B cell (primary cell): ENCODE measurements at regions not wholly inside any gene's neighbourhood (a gene's known extent, or its start where the extent isn't known, plus 50 kb on each side); places are given as distances from the start of the nearest gene placed in this dataset.

Source experiments
- ATAC-seq: fragments of 200-7000 bp; cut with Tn5 transposase; one replicate; pipeline ENCODE4 v1.10.0; 2021; ENCODE audit warnings: low read depth, mild to moderate bottlenecking, moderate number of reproducible peaks, moderate library complexity
- CTCF ChIA-PET: fragments of 350-600 bp; sonication (Branson Sonifier 250); formaldehyde crosslinking; loops from one replicate; lab custom pipeline; 2021; ENCODE audit warnings: antibody characterized with exemption, inconsistent platforms; lab: Charles Lee
- POLR2A ChIA-PET: fragments of 350-600 bp; sonication (Branson Sonifier 250); formaldehyde crosslinking; loops from one replicate; lab custom pipeline; 2021; ENCODE audit warnings: antibody characterized with exemption; lab: Charles Lee
- DNase-seq: peaks from one replicate; pipeline ENCODE4 v3.0.0; 2013
- H2AFZ ChIP-seq: 2 replicates; pipeline ENCODE4 v1.6.1; 2012; ENCODE audit warnings: mild to moderate bottlenecking, low read depth, low read length; ENCODE audit not compliant: insufficient read depth, poor library complexity, severe bottlenecking
- H3K27ac ChIP-seq, 2 donors: 1 replicate in 1 of 2; 2 replicates in 1 of 2; pipeline ENCODE4 v1.5.1; 2012 to 2013; ENCODE audit warnings: low read length in 2 of 2, mild to moderate bottlenecking in 2 of 2, moderate library complexity in 1 of 2
- H3K27me3 ChIP-seq, 4 experiments: fragments of 200-600 bp in 1 of 4; sonication (generic) in 1 of 4; replicated peaks in 1 of 4; 1 replicate in 2 of 4; 2 replicates in 2 of 4; pipeline versions ENCODE4 v1.6.1 to v1.7.0; 2013 to 2016; ENCODE audit warnings: low read length in 3 of 4, mild to moderate bottlenecking in 2 of 4, mixed read lengths in 1 of 4, moderate library complexity in 1 of 4; ENCODE audit not compliant: insufficient read depth in 4 of 4, control insufficient read depth in 3 of 4; ENCODE audit errors: control extremely low read depth in 1 of 4
- H3K36me3 ChIP-seq, 2 experiments: replicated peaks in 1 of 2; 1 replicate in 1 of 2; 2 replicates in 1 of 2; pipeline versions ENCODE4 v1.6.1 to v1.7.1; 2013; ENCODE audit warnings: low read length in 1 of 2; ENCODE audit not compliant: insufficient read depth in 2 of 2, control insufficient read depth in 1 of 2; ENCODE audit errors: control extremely low read depth in 1 of 2, extremely low read depth in 1 of 2
- H3K4me1 ChIP-seq, 2 donors: fragments of 200-600 bp in 1 of 2; sonication (generic) in 1 of 2; 1 replicate in 1 of 2; 2 replicates in 1 of 2; pipeline versions ENCODE4 v1.5.1 to v1.6.1; 2013 to 2017; ENCODE audit warnings: low read length in 2 of 2; ENCODE audit not compliant: control insufficient read depth in 2 of 2, insufficient read depth in 2 of 2
- H3K4me2 ChIP-seq: replicated peaks from 2 replicates; pipeline ENCODE3; 2012; ENCODE audit warnings: mild to moderate bottlenecking, low read depth, low read length; ENCODE audit not compliant: poor library complexity, severe bottlenecking
- H3K4me3 ChIP-seq, 5 experiments: fragments of 200-600 bp in 1 of 5; sonication (generic) in 1 of 5; 1 replicate in 3 of 5; 2 replicates in 2 of 5; pipeline versions ENCODE4 v1.5.1 to v1.7.0; 2011 to 2016; ENCODE audit warnings: low read length in 4 of 5, mild to moderate bottlenecking in 4 of 5, low read depth in 2 of 5, control low read depth in 1 of 5, moderate library complexity in 1 of 5; ENCODE audit not compliant: insufficient read depth in 1 of 5; ENCODE audit errors: control extremely low read depth in 1 of 5, extremely low read depth in 1 of 5
- H3K79me2 ChIP-seq: fragments of 200-600 bp; sonication (generic); one replicate; pipeline ENCODE4 v1.6.0; 2016; ENCODE audit warnings: low read length; ENCODE audit not compliant: control insufficient read depth, insufficient read depth
- H3K9ac ChIP-seq: fragments of 200-600 bp; sonication (generic); 2 replicates; pipeline ENCODE4 v1.6.1; 2017; ENCODE audit warnings: mild to moderate bottlenecking, low read length, moderate library complexity
- H3K9me3 ChIP-seq, 3 donors: one replicate each; pipeline versions ENCODE4 v1.6.1 to v1.7.1; 2013; ENCODE audit warnings: low read length in 2 of 3; ENCODE audit not compliant: control insufficient read depth in 2 of 3, insufficient read depth in 1 of 3; ENCODE audit errors: control extremely low read depth in 1 of 3
- H4K20me1 ChIP-seq: 2 replicates; pipeline ENCODE4 v1.6.0; 2012; ENCODE audit warnings: mild to moderate bottlenecking, low read length; ENCODE audit not compliant: insufficient read depth, control insufficient read depth, poor library complexity, severe bottlenecking
- H3K27ac Mint-ChIP-seq: one replicate; pipeline ENCODE4 v1.8.0; 2021; ENCODE audit warnings: mixed read lengths
- H3K27me3 Mint-ChIP-seq: one replicate; pipeline ENCODE4 v1.8.0; 2021; ENCODE audit warnings: mixed read lengths
- H3K4me1 Mint-ChIP-seq: one replicate; pipeline ENCODE4 v1.8.0; 2021; ENCODE audit warnings: mixed read lengths
- H3K4me3 Mint-ChIP-seq: one replicate; pipeline ENCODE4 v1.8.0; 2021; ENCODE audit warnings: mixed read lengths
- H3K9me3 Mint-ChIP-seq: one replicate; pipeline ENCODE4 v1.8.0; 2022; ENCODE audit warnings: mixed read lengths; ENCODE audit not compliant: insufficient read depth
- EZH2 ChIP-seq: IDR thresholded peaks from 2 replicates; pipeline ENCODE4 v1.6.1; 2012; ENCODE audit warnings: borderline replicate concordance, low read depth, mild to moderate bottlenecking, moderate library complexity, low read length; ENCODE audit not compliant: insufficient read depth, poor library complexity, severe bottlenecking
- WGBS: methylation state at CpG from one replicate; pipeline ENCODE4 v1.1.5; 2013; ENCODE audit warnings: missing lambda C conversion rate; ENCODE audit not compliant: insufficient coverage; 5-methylcytosine and 5-hydroxymethylcytosine counted together
- intact Hi-C: fragments of 100-400 bp; cut with micrococcal nuclease; formaldehyde crosslinking; loops from one replicate; pipeline ENCODE4 v1.10.0; 2022
- TF ChIP-seq, protein P1 (sequence below): fragments of 200-600 bp; IDR thresholded peaks from one replicate; pipeline ENCODE4 v1.8.0; 2022; ENCODE audit warnings: antibody characterized with exemption, mild to moderate bottlenecking

DNA sequence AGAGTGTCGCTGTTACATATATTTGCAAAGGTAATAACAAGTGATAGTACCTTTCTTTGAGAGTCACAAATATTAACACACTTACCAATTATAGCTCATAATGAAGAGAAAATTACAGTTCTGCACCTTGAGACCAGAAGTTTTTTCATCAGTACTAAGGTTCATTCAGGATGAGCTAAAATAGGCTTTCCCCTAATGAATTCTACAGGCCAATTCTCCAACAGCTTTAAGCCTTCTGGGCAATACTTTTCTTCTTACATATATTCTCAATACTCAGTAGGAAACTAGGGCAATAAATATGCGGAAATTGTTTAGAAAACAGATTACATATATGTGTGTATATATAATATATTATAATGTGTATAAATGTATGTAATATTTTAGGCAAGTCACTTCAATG, 2672.8 kb upstream of the PCDH20 start:
- Histone ChIP-seq H3K27me3 (no peaks in the 10 kb centered on the region), H3K36me3 (no peaks in the 10 kb centered on the region), H3K27ac (no peak overlapping the region), H4K20me1 (no peaks in the 10 kb centered on the region), H2AFZ (no peak overlapping the region), H3K79me2 (no peaks in the 10 kb centered on the region), H3K4me1 (no peaks in the 10 kb centered on the region), H3K9ac (no peak overlapping the region), H3K4me2 (no peak overlapping the region), H3K4me3 (no peak overlapping the region), H3K9me3 (peaks cover 0 to 1% (median 0%) of the 10 kb centered on the region in 3 donors)
- H3K4me3 Mint-ChIP-seq = no peak overlapping the region
- intact Hi-C loops = no loop called here
- CTCF ChIA-PET = no interaction called here
- no peak for ATAC-seq
- no peaks in the 10 kb centered on the region for H3K9me3 Mint-ChIP-seq
- H3K27me3 Mint-ChIP-seq = no peaks in the 10 kb centered on the region
- TF ChIP-seq EZH2 = no peak
- TF ChIP-seq, protein P1, sequence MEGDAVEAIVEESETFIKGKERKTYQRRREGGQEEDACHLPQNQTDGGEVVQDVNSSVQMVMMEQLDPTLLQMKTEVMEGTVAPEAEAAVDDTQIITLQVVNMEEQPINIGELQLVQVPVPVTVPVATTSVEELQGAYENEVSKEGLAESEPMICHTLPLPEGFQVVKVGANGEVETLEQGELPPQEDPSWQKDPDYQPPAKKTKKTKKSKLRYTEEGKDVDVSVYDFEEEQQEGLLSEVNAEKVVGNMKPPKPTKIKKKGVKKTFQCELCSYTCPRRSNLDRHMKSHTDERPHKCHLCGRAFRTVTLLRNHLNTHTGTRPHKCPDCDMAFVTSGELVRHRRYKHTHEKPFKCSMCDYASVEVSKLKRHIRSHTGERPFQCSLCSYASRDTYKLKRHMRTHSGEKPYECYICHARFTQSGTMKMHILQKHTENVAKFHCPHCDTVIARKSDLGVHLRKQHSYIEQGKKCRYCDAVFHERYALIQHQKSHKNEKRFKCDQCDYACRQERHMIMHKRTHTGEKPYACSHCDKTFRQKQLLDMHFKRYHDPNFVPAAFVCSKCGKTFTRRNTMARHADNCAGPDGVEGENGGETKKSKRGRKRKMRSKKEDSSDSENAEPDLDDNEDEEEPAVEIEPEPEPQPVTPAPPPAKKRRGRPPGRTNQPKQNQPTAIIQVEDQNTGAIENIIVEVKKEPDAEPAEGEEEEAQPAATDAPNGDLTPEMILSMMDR = no peak
- no peak overlapping the region for H3K27ac Mint-ChIP-seq
- POLR2A ChIA-PET = no interaction called here
- WGBS = no CpG with 5 or more reads among the region's 2 CpGs
- DNase-seq = no peak
- no peaks in the 10 kb centered on the region for H3K4me1 Mint-ChIP-seq

DNA sequence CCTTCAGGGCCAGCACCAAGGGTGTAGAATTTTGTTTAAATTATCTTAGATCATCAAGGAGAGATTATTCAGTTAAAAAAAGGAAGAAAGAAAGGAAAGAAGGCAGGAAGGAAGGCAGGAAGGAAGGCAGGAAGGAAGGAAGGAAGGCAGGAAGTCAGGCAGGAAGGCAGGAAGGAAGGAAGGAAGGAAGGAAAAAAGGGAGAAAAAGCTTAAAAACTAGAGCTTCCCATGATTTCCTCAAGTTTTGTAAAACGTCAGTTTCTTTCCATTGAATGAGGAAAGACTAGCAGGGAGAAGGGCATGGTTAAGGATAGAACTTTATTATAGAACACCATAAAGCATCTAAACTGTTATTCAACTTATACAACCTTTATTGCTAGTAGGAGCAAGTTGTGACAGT, 2672.0 kb upstream of the PCDH20 start:
- Histone ChIP-seq H3K36me3 (no peaks in the 10 kb centered on the region), H3K27me3 (no peaks in the 10 kb centered on the region), H3K4me3 (no peak overlapping the region), H3K4me1 (no peaks in the 10 kb centered on the region), H2AFZ (no peak overlapping the region), H3K9me3 (peaks cover 0 to 1% (median 0%) of the 10 kb centered on the region in 3 donors), H3K27ac (no peak overlapping the region), H3K9ac (no peak overlapping the region), H3K4me2 (no peak overlapping the region), H4K20me1 (no peaks in the 10 kb centered on the region), H3K79me2 (no peaks in the 10 kb centered on the region)
- ChIA-PET CTCF (no interaction called here), POLR2A (no interaction called here)
- H3K9me3 Mint-ChIP-seq = no peaks in the 10 kb centered on the region
- TF ChIP-seq EZH2 = no peak
- TF ChIP-seq, protein P1 = no peak
- H3K27ac Mint-ChIP-seq = no peak overlapping the region
- H3K27me3 Mint-ChIP-seq = no peaks in the 10 kb centered on the region
- no peak for DNase-seq
- ATAC-seq = no peak
- no peak overlapping the region for H3K4me3 Mint-ChIP-seq
- WGBS = no CpG with 5 or more reads among the region's 1 CpG
- no peaks in the 10 kb centered on the region for H3K4me1 Mint-ChIP-seq
- intact Hi-C loops = no loop called here
